ENCODE measurements at regions not wholly inside any gene's neighbourhood (a gene's known extent, or its start where the extent isn't known, plus 50 kb on each side); places are given as distances from the start of the nearest gene placed in this dataset.

GRCh38 chr4:4758681-4759080 is 100.8 kb upstream of the MSX1 start:
- TF ChIP-seq CTCF (IDR thresholded peaks at IDR 0.05) (no peak), POLR2A (IDR thresholded peaks at IDR 0.05) (no peak)
